K562 (cell line): ENCODE measurements at regions not wholly inside any gene's neighbourhood (a gene's known extent, or its start where the extent isn't known, plus 50 kb on each side); places are given as distances from the start of the nearest gene placed in this dataset.

ENCODE experiments used
- ATAC-seq: fragments of 200-7000 bp; cut with Tn5 transposase; 3 replicates; pipeline ENCODE4 v1.9.1; 2020; ENCODE audit warnings: moderate library complexity
- BruUV-seq: library from RNA; stranded (reverse); fragments of 400-500 nt; replicated peaks from 2 replicates; lab custom pipeline; 2021; lab: Mats Ljungman, UMichigan
- CTCF ChIA-PET: fragments of 300-600 bp; formaldehyde crosslinking; extraction: SDS; loops from one replicate; lab custom pipeline; 2021; ENCODE audit warnings: low intra/inter-chr PET ratio; lab: Yijun Ruan, JAX
- POLR2A ChIA-PET: fragments of 300-600, 350-650 bp; sonication (Branson Sonifier 250); formaldehyde crosslinking; extraction: SDS; loops from one replicate; lab custom pipeline; 2021; ENCODE audit warnings: antibody characterized with exemption, inconsistent platforms; lab: Yijun Ruan, JAX
- DNase-seq, 4 experiments: peaks; one replicate each; pipeline versions ENCODE4 v3.0.0 to v3.0.0-alpha.2; 2011 to 2018; ENCODE audit warnings: low spot score in 3 of 4, mixed read lengths in 3 of 4; ENCODE audit errors: extremely low read depth in 1 of 4
- FAIRE-seq: peaks from 2 replicates; lab custom pipeline; 2011; peaks lifted over from hg19 to GRCh38; lab: Jason Lieb, UNC
- H2AFZ ChIP-seq: 2 replicates; pipeline ENCODE4 v1.6.0; 2011; ENCODE audit warnings: low read depth, low read length, control low read depth, inconsistent platforms
- H3K27ac ChIP-seq: fragments of 200-600 bp; 3 replicates; pipeline ENCODE4 v1.8.0; 2011; ENCODE audit warnings: low read depth, mild to moderate bottlenecking, control low read depth, inconsistent platforms, low read length, moderate library complexity, mixed read lengths; ENCODE audit errors: extremely low read depth
- H3K27me3 ChIP-seq, 2 experiments: fragments of 300-600 bp in 1 of 2; 2 replicates in 1 of 2; 3 replicates in 1 of 2; pipeline versions ENCODE4 v1.6.0 to v1.8.0; 2011; ENCODE audit warnings: inconsistent platforms in 2 of 2, low read length in 2 of 2, mild to moderate bottlenecking in 1 of 2, mixed read lengths in 1 of 2, moderate library complexity in 1 of 2; ENCODE audit not compliant: control insufficient read depth in 2 of 2, insufficient read depth in 2 of 2
- H3K36me3 ChIP-seq: fragments of 300-600 bp; 3 replicates; pipeline ENCODE4 v1.8.0; 2011; ENCODE audit warnings: mild to moderate bottlenecking, low read length, inconsistent platforms; ENCODE audit not compliant: control insufficient read depth, insufficient read depth
- H3K4me1 ChIP-seq, 2 experiments: fragments of 200-600 bp in 1 of 2; replicated peaks in 1 of 2; 2 replicates in 1 of 2; 3 replicates in 1 of 2; pipeline versions ENCODE4 v1.5.1 to v1.8.0; 2011; ENCODE audit warnings: inconsistent platforms in 2 of 2, low read length in 2 of 2, mild to moderate bottlenecking in 1 of 2, mixed read lengths in 1 of 2, moderate library complexity in 1 of 2; ENCODE audit not compliant: control insufficient read depth in 2 of 2, insufficient read depth in 2 of 2
- H3K4me2 ChIP-seq: 2 replicates; pipeline ENCODE4 v1.6.1; 2011; ENCODE audit warnings: low read length, control low read depth, inconsistent platforms, mixed read lengths; ENCODE audit not compliant: insufficient read depth
- H3K4me3 ChIP-seq: fragments of 200-600 bp; sonication (generic), shearing (Covaris generic); 2 replicates; pipeline ENCODE4 v1.5.1; 2016; ENCODE audit warnings: control low read depth, inconsistent platforms
- H3K79me2 ChIP-seq: fragments of 200-600 bp; 3 replicates; pipeline ENCODE4 v1.8.0; 2011; ENCODE audit warnings: low read length, inconsistent platforms; ENCODE audit not compliant: control insufficient read depth, insufficient read depth
- H3K9ac ChIP-seq, 2 experiments: 2 replicates each; pipeline versions ENCODE4 v1.6.0 to v1.6.1; 2011; ENCODE audit warnings: low read depth in 2 of 2, low read length in 2 of 2, control low read depth in 1 of 2, inconsistent platforms in 1 of 2, mild to moderate bottlenecking in 1 of 2, mixed read lengths in 1 of 2; ENCODE audit not compliant: insufficient read depth in 1 of 2
- H3K9me1 ChIP-seq: one replicate; pipeline ENCODE4 v1.6.0; 2011; ENCODE audit warnings: inconsistent platforms, mild to moderate bottlenecking, low read length, moderate library complexity; ENCODE audit not compliant: control insufficient read depth, insufficient read depth
- H3K9me3 ChIP-seq: replicated peaks from 2 replicates; pipeline ENCODE4 v1.5.1; 2011; ENCODE audit warnings: low read depth, low read length, inconsistent platforms; ENCODE audit not compliant: control insufficient read depth, insufficient read depth
- H4K20me1 ChIP-seq: replicated peaks from 2 replicates; pipeline ENCODE4 v1.6.1; 2011; ENCODE audit warnings: low read length, inconsistent platforms, mixed read lengths; ENCODE audit not compliant: control insufficient read depth, insufficient read depth
- CHCHD3 ChIP-seq: fragments of 250-450 bp; sonication (Bioruptor Pico); IDR thresholded peaks from 2 replicates; pipeline ENCODE4 v2.1.2; 2022; ENCODE audit warnings: mild to moderate bottlenecking
- FOXK2 ChIP-seq, 2 experiments: fragments of 450-650 bp; IDR thresholded peaks in 1 of 2; conservative IDR thresholded peaks in 1 of 2; 2 replicates each; pipeline ENCODE4 v1.6.1; 2016; ENCODE audit warnings: low read depth in 2 of 2, mild to moderate bottlenecking in 1 of 2
- HMG20B ChIP-seq: fragments of 250-450 bp; sonication (Bioruptor Pico); IDR thresholded peaks from 2 replicates; pipeline ENCODE4 v1.5.0; 2021; ENCODE audit warnings: mild to moderate bottlenecking
- MEF2A ChIP-seq: IDR thresholded peaks from 2 replicates; pipeline ENCODE4 v1.6.1; 2011; ENCODE audit warnings: low read depth, mild to moderate bottlenecking, low read length, moderate library complexity; ENCODE audit not compliant: control insufficient read depth
- ZNF146 ChIP-seq: IDR thresholded peaks from one replicate; pipeline ENCODE4 v1.6.1; 2018; ENCODE audit warnings: missing compliant biosample characterization; ENCODE audit not compliant: unreplicated experiment
- ZNF76 ChIP-seq: fragments of 250-450 bp; sonication (Bioruptor Pico); IDR thresholded peaks from 2 replicates; pipeline ENCODE4 v1.4.0; 2020; ENCODE audit warnings: mild to moderate bottlenecking, moderate library complexity, borderline replicate concordance
- WGBS: fragments of 100-300 bp; shearing (Covaris generic); methylation state at CpG from one replicate; pipeline ENCODE4 v1.1.6; 2016; ENCODE audit warnings: low coverage, mixed read lengths; ENCODE audit not compliant: insufficient coverage; ENCODE audit errors: missing lambda C conversion rate; 5-methylcytosine and 5-hydroxymethylcytosine counted together
- in situ Hi-C: fragments of 300-500 bp; cut with MboI; formaldehyde crosslinking; loops from 4 replicates; pipeline ENCODE4 v1.15.0; 2018; ENCODE audit warnings: inconsistent platforms, mixed read lengths
- intact Hi-C: fragments of 100-400 bp; cut with micrococcal nuclease; formaldehyde crosslinking; loops from 2 replicates; pipeline ENCODE4 v1.14.2; 2022
- TF ChIP-seq, protein P1 (sequence below), 2 experiments: IDR thresholded peaks; 2 replicates each; pipeline ENCODE4 v1.6.1; 2012; ENCODE audit warnings: improper control_type of control experiment in 2 of 2, low read depth in 2 of 2, low read length in 2 of 2, borderline replicate concordance in 1 of 2
- TF ChIP-seq, protein P2 (sequence below): fragments of 450-650 bp; IDR thresholded peaks from 2 replicates; pipeline ENCODE4 v1.7.0; 2016; ENCODE audit warnings: borderline replicate concordance
- TF ChIP-seq, protein P3 (sequence below): fragments of 450-650 bp; IDR thresholded peaks from 2 replicates; pipeline ENCODE4 v1.7.1; 2018; ENCODE audit warnings: mild to moderate bottlenecking, low read depth; ENCODE audit not compliant: partially characterized antibody
- TF ChIP-seq, protein P4 (sequence below): fragments of 450-650 bp; IDR thresholded peaks from 2 replicates; pipeline ENCODE4 v1.6.1; 2016; ENCODE audit warnings: antibody characterized with exemption

DNA sequence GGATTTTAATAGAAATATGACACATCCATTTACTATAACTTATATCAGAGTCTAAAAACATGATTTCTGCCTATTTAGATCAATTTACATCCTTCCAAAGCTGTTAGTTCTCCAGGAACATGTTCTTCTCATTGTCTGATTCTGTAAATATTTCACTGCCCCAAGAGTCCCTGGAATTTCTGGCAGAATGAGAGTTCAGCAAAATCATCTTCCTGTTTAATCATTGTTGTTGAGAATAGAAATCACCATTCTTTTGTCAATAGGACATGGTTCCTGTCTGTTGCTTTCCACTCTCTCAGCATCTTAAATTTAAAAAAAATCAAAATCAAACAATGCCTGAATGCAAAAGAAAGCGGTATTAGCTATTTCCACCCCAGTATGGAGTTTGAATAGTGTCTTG is 172.8 kb upstream of the FRMPD4 start (continued):
- TF ChIP-seq, protein P1, sequence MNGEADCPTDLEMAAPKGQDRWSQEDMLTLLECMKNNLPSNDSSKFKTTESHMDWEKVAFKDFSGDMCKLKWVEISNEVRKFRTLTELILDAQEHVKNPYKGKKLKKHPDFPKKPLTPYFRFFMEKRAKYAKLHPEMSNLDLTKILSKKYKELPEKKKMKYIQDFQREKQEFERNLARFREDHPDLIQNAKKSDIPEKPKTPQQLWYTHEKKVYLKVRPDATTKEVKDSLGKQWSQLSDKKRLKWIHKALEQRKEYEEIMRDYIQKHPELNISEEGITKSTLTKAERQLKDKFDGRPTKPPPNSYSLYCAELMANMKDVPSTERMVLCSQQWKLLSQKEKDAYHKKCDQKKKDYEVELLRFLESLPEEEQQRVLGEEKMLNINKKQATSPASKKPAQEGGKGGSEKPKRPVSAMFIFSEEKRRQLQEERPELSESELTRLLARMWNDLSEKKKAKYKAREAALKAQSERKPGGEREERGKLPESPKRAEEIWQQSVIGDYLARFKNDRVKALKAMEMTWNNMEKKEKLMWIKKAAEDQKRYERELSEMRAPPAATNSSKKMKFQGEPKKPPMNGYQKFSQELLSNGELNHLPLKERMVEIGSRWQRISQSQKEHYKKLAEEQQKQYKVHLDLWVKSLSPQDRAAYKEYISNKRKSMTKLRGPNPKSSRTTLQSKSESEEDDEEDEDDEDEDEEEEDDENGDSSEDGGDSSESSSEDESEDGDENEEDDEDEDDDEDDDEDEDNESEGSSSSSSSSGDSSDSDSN (IDR thresholded peaks at IDR 0.05; ENCODE audit: borderline replicate concordance in 1 of 2, low read depth in 2 of 2, low read length in 2 of 2): no peak
- no peak for TF ChIP-seq ZNF76

DNA sequence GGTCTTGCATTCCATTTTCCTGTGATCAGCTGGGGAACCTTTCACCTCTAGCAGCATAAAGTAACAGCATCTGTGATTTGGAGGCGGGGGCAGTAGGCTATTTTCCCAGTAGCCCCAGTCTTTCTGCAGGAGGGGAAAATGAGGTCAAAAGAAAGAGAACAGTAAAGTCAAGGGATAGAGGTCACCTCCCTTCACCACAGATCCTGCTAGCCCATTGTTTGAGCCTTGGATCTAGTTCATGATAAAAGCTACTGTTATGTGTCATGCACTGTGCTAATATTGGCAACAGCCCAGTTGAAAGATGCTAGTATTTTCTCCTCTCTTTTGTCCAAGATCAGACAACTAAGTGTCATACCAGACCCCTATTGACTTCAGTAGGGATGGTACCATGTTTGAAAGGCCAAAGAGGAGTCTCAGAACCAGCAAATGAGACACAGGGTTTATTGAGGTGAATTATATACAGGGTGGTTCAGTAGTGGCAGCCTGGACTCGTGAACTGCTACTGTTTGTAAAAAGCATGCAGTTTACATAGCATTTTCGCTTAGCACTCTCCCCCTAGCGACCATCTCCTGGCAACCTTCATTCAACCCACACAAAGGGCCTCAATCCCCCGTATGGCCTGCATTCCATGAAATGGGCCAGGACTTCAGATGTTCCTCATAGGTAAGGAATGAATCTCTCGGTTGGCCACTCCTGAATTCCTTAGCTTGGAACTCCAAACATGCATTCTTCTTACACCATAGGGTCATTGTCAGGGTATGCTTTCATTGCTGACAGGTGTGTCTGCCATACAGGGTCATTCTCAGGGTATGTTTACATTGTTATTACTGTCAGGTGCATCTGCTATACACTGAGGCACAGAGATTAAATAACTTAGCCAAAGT is 170.0 kb upstream of the FRMPD4 start:
- WGBS: 0% methylated on average over 6 of the region's 6 CpGs
- Histone ChIP-seq H4K20me1 (no peaks in the 10 kb centered on the region), H3K79me2 (no peaks in the 10 kb centered on the region), H3K4me1 (no peaks in the 10 kb centered on the region), H3K9ac (no peak overlapping the region), H3K27me3 (no peaks in the 10 kb centered on the region), H3K27ac (no peak overlapping the region), H2AFZ (no peak overlapping the region), H3K9me1 (no peaks in the 10 kb centered on the region), H3K4me2 (no peak overlapping the region), H3K9me3 (no peaks in the 10 kb centered on the region), H3K36me3 (no peaks in the 10 kb centered on the region), H3K4me3 (no peak overlapping the region)
- CTCF ChIA-PET: no interaction called here
- POLR2A ChIA-PET: no interaction called here
- no TSS peak for BruUV-seq
- FAIRE-seq (no peak), DNase-seq (no peak), ATAC-seq (no peak)
- intact Hi-C loops: no loop called here
- in situ Hi-C loops: no loop called here
- TF ChIP-seq FOXK2 (conservative IDR thresholded peaks at IDR 0.05 in 1 of 2, IDR thresholded peaks at IDR 0.05 in 1 of 2; ENCODE audit: low read depth in 2 of 2) (no peak), CHCHD3 (CRISPR knock-in tag) (no peak), MEF2A (no peak), ZNF146 (CRISPR knock-in tag) (no peak), HMG20B (CRISPR knock-in tag) (no peak)
- TF ChIP-seq, protein P2, sequence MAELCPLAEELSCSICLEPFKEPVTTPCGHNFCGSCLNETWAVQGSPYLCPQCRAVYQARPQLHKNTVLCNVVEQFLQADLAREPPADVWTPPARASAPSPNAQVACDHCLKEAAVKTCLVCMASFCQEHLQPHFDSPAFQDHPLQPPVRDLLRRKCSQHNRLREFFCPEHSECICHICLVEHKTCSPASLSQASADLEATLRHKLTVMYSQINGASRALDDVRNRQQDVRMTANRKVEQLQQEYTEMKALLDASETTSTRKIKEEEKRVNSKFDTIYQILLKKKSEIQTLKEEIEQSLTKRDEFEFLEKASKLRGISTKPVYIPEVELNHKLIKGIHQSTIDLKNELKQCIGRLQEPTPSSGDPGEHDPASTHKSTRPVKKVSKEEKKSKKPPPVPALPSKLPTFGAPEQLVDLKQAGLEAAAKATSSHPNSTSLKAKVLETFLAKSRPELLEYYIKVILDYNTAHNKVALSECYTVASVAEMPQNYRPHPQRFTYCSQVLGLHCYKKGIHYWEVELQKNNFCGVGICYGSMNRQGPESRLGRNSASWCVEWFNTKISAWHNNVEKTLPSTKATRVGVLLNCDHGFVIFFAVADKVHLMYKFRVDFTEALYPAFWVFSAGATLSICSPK: no peak
- TF ChIP-seq, protein P3, sequence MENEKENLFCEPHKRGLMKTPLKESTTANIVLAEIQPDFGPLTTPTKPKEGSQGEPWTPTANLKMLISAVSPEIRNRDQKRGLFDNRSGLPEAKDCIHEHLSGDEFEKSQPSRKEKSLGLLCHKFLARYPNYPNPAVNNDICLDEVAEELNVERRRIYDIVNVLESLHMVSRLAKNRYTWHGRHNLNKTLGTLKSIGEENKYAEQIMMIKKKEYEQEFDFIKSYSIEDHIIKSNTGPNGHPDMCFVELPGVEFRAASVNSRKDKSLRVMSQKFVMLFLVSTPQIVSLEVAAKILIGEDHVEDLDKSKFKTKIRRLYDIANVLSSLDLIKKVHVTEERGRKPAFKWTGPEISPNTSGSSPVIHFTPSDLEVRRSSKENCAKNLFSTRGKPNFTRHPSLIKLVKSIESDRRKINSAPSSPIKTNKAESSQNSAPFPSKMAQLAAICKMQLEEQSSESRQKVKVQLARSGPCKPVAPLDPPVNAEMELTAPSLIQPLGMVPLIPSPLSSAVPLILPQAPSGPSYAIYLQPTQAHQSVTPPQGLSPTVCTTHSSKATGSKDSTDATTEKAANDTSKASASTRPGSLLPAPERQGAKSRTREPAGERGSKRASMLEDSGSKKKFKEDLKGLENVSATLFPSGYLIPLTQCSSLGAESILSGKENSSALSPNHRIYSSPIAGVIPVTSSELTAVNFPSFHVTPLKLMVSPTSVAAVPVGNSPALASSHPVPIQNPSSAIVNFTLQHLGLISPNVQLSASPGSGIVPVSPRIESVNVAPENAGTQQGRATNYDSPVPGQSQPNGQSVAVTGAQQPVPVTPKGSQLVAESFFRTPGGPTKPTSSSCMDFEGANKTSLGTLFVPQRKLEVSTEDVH: no peak
- TF ChIP-seq, protein P4, sequence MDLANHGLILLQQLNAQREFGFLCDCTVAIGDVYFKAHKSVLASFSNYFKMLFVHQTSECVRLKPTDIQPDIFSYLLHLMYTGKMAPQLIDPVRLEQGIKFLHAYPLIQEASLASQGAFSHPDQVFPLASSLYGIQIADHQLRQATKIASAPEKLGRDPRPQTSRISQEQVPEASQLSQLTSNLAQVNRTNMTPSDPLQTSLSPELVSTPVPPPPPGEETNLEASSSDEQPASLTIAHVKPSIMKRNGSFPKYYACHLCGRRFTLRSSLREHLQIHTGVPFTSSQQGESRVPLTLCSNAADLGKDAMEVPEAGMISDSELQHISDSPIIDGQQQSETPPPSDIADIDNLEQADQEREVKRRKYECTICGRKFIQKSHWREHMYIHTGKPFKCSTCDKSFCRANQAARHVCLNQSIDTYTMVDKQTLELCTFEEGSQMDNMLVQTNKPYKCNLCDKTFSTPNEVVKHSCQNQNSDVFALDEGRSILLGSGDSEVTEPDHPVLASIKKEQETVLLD: no peak
